HEK293T (cell line): ENCODE measurements at regions not wholly inside any gene's neighbourhood (a gene's known extent, or its start where the extent isn't known, plus 50 kb on each side); places are given as distances from the start of the nearest gene placed in this dataset.
"Not testable (repeated sequence)": the region's sequence is repeated elsewhere in the genome, so short reads cannot be mapped to it uniquely, and the experiment has no call there.

Experiments
- ARNT ChIP-seq: fragments of 450-650 bp; IDR thresholded peaks from 2 replicates; pipeline ENCODE4 v1.6.1; 2017; ENCODE audit warnings: mild to moderate bottlenecking
- CTBP1 ChIP-seq: fragments of 450-650 bp; IDR thresholded peaks from 2 replicates; pipeline ENCODE4 v1.6.1; 2016; ENCODE audit warnings: borderline replicate concordance
- FOXK2 ChIP-seq: fragments of 450-650 bp; IDR thresholded peaks from 2 replicates; pipeline ENCODE4 v1.6.1; 2016; ENCODE audit warnings: mild to moderate bottlenecking
- HDGF ChIP-seq: fragments of 450-650 bp; IDR thresholded peaks from 2 replicates; pipeline ENCODE4 v1.6.1; 2017; ENCODE audit warnings: antibody characterized with exemption, borderline replicate concordance
- NFRKB ChIP-seq: fragments of 450-650 bp; IDR thresholded peaks from 2 replicates; pipeline ENCODE4 v1.6.1; 2016; ENCODE audit warnings: mild to moderate bottlenecking, moderate library complexity
- SP1 ChIP-seq: fragments of 450-650 bp; IDR thresholded peaks from 2 replicates; pipeline ENCODE4 v1.6.1; 2017
- SUZ12 ChIP-seq: fragments of 450-650 bp; IDR thresholded peaks from 2 replicates; pipeline ENCODE4 v1.6.1; 2016; ENCODE audit warnings: mild to moderate bottlenecking
- TARDBP ChIP-seq: fragments of 450-650 bp; IDR thresholded peaks from 2 replicates; pipeline ENCODE4 v1.6.1; 2016

DNA sequence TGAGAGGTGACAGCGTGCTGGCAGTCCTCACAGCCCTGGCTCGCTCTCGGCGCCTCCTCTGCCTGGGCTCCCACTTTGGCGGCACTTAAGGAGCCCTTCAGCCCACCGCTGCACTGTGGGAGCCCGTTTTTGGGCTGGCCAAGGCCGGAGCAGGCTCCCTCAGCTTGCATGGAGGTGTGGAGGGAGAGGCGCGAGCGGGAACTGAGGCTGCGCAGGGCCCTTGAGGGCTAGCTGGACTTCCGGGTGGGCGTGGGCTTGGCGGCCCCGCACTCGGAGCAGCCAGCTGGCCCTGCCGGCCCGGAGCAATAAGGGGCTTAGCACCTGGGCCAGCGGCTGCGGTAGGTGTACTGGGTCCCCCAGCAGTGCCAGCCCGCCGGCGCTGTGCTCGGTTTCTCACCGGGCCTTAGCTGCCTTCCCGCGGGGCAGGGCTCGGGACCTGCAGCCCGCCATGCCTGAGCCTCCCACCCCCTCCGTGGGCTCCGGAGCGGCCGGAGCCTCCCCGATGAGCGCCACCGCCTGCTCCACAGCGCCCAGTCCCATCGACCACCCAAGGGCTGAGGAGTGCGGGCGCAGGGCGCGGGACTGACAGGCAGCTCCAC lies 401.6 kb upstream of the LMO3 start:
- TF ChIP-seq ARNT, CTBP1, TARDBP, SP1, SUZ12, HDGF, NFRKB, FOXK2: not testable (repeated sequence)
